ENCODE measurements at regions not wholly inside any gene's neighbourhood (a gene's known extent, or its start where the extent isn't known, plus 50 kb on each side); places are given as distances from the start of the nearest gene placed in this dataset.

DNA sequence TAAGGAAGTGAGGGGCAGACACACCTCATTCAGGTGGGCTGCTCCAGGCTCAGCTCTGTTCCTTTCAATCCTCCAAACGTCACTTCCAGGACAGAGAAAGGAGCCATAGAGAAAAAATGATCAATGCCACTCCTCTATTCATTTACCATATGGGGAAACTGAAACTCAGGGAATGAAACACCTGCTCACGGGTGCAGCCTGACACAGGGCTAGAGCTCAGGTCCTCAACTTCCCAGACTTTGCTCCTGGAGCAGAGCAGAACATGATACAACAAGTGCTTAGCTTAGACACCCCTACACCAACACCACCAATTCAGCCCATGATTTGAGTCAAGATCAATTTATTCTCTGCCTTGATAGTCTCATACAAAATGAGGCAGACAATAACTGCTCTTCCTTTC, 58.5 kb upstream of the LPP start:
- Mint-ChIP-seq H3K9me3 (peaks cover 8% of the 10 kb centered on the region), H3K4me3 (no peak overlapping the region), H3K36me3 (ENCODE audit: low read depth) (peaks cover 8% of the 10 kb centered on the region), H3K27me3 (ENCODE audit: insufficient read depth) (peaks cover 5% of the 10 kb centered on the region; the same call in 1 of the 2 replicates), H3K27ac (no peak overlapping the region), H3K4me1 (ENCODE audit: low read depth) (no peaks in the 10 kb centered on the region)
- TF ChIP-seq, protein P1, sequence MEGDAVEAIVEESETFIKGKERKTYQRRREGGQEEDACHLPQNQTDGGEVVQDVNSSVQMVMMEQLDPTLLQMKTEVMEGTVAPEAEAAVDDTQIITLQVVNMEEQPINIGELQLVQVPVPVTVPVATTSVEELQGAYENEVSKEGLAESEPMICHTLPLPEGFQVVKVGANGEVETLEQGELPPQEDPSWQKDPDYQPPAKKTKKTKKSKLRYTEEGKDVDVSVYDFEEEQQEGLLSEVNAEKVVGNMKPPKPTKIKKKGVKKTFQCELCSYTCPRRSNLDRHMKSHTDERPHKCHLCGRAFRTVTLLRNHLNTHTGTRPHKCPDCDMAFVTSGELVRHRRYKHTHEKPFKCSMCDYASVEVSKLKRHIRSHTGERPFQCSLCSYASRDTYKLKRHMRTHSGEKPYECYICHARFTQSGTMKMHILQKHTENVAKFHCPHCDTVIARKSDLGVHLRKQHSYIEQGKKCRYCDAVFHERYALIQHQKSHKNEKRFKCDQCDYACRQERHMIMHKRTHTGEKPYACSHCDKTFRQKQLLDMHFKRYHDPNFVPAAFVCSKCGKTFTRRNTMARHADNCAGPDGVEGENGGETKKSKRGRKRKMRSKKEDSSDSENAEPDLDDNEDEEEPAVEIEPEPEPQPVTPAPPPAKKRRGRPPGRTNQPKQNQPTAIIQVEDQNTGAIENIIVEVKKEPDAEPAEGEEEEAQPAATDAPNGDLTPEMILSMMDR (IDR thresholded peaks at IDR 0.05), result no peak
- no peak for DNase-seq

DNA sequence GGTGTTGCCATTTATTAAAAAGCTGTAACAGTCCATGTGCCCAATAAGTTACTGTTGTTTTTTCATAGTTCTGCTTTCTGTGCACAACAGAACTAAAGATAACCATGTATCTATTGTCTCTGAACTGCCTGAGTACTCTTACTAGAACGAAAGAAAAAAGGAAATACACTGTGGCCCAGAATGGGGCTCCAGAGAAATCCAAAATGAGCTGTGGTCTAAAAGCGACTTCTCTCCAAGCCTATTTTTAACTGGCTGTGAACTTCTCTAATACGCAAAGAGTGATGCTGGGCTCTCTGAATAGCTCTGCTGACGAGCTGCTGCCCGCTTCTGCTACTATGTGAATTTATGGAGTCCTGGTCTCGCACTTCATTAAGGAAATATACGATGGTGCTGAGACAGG, 56.2 kb upstream of the LPP start:
- Mint-ChIP-seq H3K9me3 (peaks cover 12% of the 10 kb centered on the region), H3K27me3 (ENCODE audit: insufficient read depth) (peaks cover 5% of the 10 kb centered on the region; the same call in 1 of the 2 replicates), H3K27ac (no peak overlapping the region), H3K36me3 (ENCODE audit: low read depth) (peaks cover 19% of the 10 kb centered on the region), H3K4me1 (ENCODE audit: low read depth) (peaks cover under 1% of the 10 kb centered on the region), H3K4me3 (no peak overlapping the region)
- DNase-seq, result no peak
- TF ChIP-seq, protein P1 (IDR thresholded peaks at IDR 0.05), result no peak

DNA sequence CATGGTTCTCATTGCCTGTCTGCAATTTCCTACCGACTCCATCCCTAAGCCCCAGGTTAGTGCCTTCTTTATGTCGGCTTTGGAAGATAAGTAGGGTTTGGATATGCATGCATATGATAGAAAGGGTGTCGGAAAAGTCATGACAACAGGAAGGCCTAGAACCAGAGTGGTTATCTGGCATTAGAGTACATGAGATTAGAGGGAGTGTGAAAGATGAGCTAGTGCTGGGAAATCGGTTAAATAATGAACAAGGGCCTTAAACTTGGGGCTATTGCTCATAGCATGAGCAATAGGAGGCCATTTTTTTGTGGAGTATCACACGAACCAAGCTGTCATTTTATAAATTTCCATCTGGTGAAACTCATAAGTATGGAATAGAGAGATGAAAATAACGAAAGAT, 54.0 kb upstream of the LPP start:
- no peak overlapping the region for H3K4me3 Mint-ChIP-seq
- H3K9me3 Mint-ChIP-seq, result peaks cover 12% of the 10 kb centered on the region
- peaks cover 18% of the 10 kb centered on the region for H3K4me1 Mint-ChIP-seq (ENCODE audit: low read depth)
- peaks cover 19% of the 10 kb centered on the region for H3K36me3 Mint-ChIP-seq (ENCODE audit: low read depth)
- H3K27me3 Mint-ChIP-seq (ENCODE audit: insufficient read depth), result peaks cover 5% of the 10 kb centered on the region; the same call in 1 of the 2 replicates
- no peak for DNase-seq
- no peak overlapping the region for H3K27ac Mint-ChIP-seq
- TF ChIP-seq, protein P1 (IDR thresholded peaks at IDR 0.05), result no peak

DNA sequence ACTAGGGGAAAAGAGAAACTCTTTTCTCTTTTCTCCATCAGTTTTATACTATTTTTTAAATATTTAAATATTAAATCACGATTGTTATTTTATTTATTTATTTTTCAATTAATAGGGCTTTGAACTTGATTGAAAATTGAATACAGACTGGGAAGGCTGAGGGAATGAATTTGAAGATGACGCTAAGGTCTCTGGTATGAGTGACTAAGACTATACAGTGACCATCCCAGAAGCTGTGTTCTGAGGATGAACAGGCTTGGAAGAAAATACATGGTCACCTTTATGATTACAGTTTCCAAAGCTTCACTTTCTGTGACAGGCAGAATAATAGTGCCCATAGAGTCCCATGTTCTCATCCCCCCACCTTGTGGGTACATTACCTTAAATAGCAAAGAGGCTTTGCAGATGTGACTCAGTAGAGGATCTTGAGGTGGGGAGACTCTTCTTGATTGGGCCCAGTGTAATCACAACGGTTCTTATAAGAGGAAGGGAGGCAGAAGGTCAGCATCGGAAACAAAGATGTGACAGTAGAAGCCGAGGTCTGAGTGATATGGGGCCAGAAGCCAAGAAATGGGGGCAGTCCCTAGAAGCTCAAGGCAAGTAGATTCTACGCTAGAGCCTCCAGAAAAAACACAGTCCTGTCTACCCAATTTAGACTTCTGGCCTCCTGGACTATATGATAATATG, 51.0 kb upstream of the LPP start:
- TF ChIP-seq, protein P1 (IDR thresholded peaks at IDR 0.05), result no peak
- DNase-seq, result peak; percentile 17
- no peak overlapping the region for H3K4me3 Mint-ChIP-seq
- peaks cover 12% of the 10 kb centered on the region for H3K9me3 Mint-ChIP-seq
- H3K4me1 Mint-ChIP-seq (ENCODE audit: low read depth), result peaks cover 20% of the 10 kb centered on the region
- peaks cover 5% of the 10 kb centered on the region; the same call in 1 of the 2 replicates for H3K27me3 Mint-ChIP-seq (ENCODE audit: insufficient read depth)
- H3K36me3 Mint-ChIP-seq (ENCODE audit: low read depth), result peaks cover 19% of the 10 kb centered on the region
- H3K27ac Mint-ChIP-seq, result no peak overlapping the region; the same call in 1 of the 2 replicates

DNA sequence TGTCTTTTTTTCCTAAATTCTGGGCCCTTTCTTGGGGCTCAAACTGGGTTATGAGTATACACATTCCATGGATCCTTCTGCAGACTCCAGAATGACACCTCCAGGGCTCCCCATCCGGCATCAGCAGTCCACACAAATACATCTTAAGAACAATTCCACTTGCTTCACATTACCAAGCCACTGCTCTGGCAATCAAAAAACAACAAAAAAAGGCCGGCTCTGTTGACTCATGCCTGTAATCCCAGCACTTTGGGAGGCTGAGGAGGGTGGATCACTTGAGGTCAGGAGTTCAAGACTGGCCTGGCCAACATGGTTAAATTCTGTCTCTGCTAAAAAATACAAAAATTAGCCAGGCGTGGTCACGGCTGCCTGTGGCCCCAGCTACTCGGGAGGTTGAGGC, 49.9 kb upstream of the LPP start:
- H3K9me3 Mint-ChIP-seq, result peaks cover 12% of the 10 kb centered on the region
- H3K36me3 Mint-ChIP-seq (ENCODE audit: low read depth), result peaks cover 19% of the 10 kb centered on the region
- no peak overlapping the region for H3K4me3 Mint-ChIP-seq
- peak; percentile 36 for DNase-seq
- peaks cover 25% of the 10 kb centered on the region for H3K4me1 Mint-ChIP-seq (ENCODE audit: low read depth)
- TF ChIP-seq, protein P1 (IDR thresholded peaks at IDR 0.05), result no peak
- H3K27me3 Mint-ChIP-seq (ENCODE audit: insufficient read depth), result peaks cover 5% of the 10 kb centered on the region; the same call in 1 of the 2 replicates
- no peak overlapping the region for H3K27ac Mint-ChIP-seq
